Retina (tissue), 1 donor: ENCODE measurements at regions not wholly inside any gene's neighbourhood (a gene's known extent, or its start where the extent isn't known, plus 50 kb on each side); places are given as distances from the start of the nearest gene placed in this dataset.

Experiments used
- DNase-seq: peaks from one replicate; pipeline ENCODE4 v3.0.0-alpha.2; 2016

DNA sequence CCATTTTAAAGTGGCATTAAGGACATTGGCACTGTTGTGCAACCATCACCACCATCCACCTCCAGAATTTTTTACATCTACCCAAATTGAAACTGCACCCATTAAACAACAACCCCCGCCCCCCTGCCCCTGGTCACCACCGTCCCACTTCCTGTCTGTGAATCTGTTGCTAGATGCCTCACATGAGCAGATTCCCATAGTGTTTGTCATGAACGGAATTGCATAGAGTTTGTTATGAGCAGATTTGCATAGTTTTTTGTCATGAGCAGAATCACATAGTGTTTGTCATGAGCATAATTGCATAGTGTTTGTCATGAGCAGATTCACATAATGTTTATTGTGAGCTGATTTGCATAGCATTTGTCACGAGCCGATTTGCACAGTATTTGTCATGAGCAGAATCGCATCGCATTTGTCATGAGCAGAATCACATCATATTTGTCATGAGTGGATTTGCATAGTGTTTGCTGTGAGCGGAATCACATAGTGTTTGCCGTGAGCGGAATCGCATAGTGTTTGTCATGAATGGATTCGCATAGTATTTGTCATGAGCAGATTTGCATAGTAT lies 54.0 kb upstream of the GTF3A start:
- no peak for DNase-seq

DNA sequence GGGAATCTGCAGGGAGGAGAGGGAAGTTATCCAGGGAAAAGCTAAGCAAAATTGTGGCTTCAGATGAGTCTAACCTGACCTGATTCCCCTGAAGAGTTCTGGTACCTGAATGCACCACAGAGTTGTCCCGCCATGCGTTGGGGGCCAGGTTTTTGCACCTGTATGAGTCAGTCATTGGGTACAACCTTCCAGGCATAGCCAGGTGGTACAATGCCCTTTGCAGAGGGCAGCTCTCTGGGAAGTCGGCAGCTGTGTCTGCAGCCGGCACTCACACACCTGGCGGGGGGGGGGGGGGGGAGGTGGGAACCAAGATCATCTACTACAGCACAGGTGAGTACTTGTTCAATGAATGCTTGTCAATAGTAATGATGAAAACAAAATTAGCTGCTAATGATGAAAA lies 52.5 kb upstream of the GTF3A start:
- DNase-seq, result no peak

- no peak for DNase-seq
These were observed 51.5 kb upstream of the GTF3A start for GRCh38 chr13:27372896-27373295.

- DNase-seq, result no peak
These were observed 50.2 kb upstream of the GTF3A start for GRCh38 chr13:27374126-27374613.
